GM18517 (cell line): ENCODE measurements at regions not wholly inside any gene's neighbourhood (a gene's known extent, or its start where the extent isn't known, plus 50 kb on each side); places are given as distances from the start of the nearest gene placed in this dataset.
"Not testable (repeated sequence)": the region's sequence is repeated elsewhere in the genome, so short reads cannot be mapped to it uniquely, and the experiment has no call there.

ENCODE experiments used
- ATAC-seq: cut with Tn5 transposase; IDR thresholded peaks from one replicate; pipeline ENCODE4 v1.9.1; 2021; ENCODE audit warnings: mild to moderate bottlenecking, moderate library complexity; ENCODE audit not compliant: unreplicated experiment

GRCh38 chr7:153584132-153584531 lies 468.1 kb upstream of the DPP6 start:
- ATAC-seq, result no peak

DNA sequence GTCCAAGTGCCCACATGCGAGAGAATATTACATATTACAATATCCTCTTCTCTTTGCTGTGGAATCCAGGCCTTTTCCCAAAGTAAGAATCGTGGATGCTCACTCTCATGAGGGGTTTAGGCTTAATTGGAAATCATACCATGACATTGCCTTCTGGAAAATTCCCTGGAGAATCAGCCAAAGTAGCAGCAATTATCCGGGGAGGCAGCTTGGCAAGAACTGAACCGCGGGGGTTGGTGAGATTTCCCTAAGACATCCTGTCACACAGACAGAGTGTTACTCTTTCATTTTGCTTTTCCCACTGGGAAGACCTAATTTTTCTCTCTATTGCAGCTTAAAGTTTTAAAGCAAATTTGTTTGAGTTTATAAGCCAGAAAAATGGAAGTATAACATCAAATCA lies 463.6 kb upstream of the DPP6 start:
- ATAC-seq, result no peak

- ATAC-seq, result no peak
Measured at GRCh38 chr7:153590136-153590535, 462.1 kb upstream of the DPP6 start.

GRCh38 chr7:153590571-153590970 lies 461.6 kb upstream of the DPP6 start:
- ATAC-seq, result no peak

- no peak for ATAC-seq
Measured at GRCh38 chr7:153607354-153607753, 444.8 kb upstream of the DPP6 start.

DNA sequence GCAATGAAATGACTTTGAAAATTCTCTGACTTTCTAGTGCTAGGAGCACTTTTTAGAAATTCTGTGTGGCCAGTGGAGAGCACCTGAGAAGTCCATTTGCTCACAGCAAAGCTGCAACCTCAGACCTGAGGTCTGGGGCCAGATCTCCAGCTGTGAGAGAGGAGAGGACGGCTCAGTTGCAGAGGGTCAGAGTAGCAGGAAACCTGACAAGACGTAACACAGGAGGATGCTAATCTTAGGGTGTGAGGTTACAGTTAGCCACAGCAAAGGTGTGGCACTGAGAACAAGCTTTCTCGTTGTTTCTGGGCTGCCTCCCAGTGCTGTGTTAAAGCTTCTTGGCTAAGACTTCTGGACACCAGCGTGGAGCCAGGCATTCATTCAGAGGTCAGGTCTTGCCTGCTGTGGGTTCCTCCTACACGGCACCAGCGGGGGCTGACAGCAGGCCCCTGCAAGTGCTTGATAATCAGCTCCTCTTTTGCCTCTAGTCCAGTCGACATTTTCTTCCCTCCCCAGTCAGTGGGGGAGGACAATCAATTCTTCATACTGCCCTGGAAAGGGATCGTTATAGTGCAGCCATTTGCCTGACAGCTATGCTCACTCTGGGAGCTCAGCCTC lies 435.4 kb upstream of the DPP6 start:
- ATAC-seq, result no peak

- ATAC-seq, result no peak
Measured at GRCh38 chr7:153627323-153627722, 424.9 kb upstream of the DPP6 start.

GRCh38 chr7:153628406-153628805 lies 423.8 kb upstream of the DPP6 start:
- no peak for ATAC-seq

GRCh38 chr7:153628825-153629224 lies 423.4 kb upstream of the DPP6 start:
- ATAC-seq, result no peak

- no peak for ATAC-seq
Measured at GRCh38 chr7:153638821-153639435, 413.3 kb upstream of the DPP6 start.

- ATAC-seq, result no peak
Measured at GRCh38 chr7:153640586-153640985, 411.6 kb upstream of the DPP6 start.

DNA sequence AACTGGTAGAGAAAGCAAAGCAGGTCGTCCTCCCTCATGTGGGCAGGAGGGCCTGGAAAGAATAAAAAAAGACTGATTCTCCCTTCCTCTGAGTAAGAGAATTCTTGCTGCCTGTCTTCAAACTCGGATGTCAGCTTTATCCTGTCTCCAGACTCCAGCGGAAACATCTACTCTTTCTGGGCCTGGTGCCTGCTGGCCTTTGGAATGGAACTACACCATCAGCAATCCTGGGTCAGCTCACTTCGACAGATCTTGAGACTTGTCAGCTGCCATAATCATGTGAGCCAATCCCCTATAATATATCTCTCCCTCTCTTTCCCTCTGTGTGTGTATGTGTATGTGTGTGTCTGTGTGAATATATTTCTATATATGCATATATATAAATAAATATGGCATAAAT lies 411.0 kb upstream of the DPP6 start:
- no peak for ATAC-seq

DNA sequence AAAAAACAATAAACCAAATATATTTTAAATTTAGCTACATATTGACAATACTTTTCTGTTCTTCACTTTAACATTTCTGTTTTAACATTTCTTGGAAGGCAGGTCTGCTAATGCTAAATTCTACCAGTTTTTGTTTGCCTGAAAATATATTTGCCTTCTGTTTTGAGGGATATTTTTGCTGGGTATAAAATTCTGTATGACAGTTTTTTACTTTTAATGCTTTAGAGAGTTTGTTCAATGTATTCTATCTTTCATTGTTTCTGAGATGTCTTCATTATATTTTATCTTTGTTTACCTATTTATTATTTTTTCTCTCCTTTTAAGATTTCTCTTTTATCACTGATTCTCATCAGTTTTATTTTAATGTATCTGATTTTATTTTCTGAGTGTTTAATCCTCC lies 409.2 kb upstream of the DPP6 start:
- no peak for ATAC-seq

- no peak for ATAC-seq
Measured at GRCh38 chr7:153657182-153657800, 394.9 kb upstream of the DPP6 start.

DNA sequence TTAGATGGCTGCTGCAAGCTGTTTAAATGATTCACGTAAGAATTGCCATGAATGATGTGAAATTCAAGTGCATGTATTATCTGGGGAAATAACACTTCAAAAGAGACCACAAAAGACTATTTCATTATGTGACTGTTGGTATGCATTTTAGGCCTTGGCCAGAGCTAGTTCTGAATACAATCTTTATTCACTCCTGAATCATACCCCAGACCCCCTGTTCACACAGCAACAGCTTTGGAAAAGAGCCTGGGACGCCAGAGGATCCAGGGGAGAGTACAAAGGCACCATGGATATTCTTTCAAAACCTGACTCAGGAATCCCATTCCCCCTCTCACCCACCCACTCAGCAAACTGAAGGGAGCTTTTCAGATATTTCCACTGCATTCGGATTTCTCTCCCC lies 377.1 kb upstream of the DPP6 start:
- ATAC-seq, result no peak

GRCh38 chr7:153682628-153683027 lies 369.6 kb upstream of the DPP6 start:
- no peak for ATAC-seq

- ATAC-seq, result no peak
Measured at GRCh38 chr7:153696242-153696641, 356.0 kb upstream of the DPP6 start.

DNA sequence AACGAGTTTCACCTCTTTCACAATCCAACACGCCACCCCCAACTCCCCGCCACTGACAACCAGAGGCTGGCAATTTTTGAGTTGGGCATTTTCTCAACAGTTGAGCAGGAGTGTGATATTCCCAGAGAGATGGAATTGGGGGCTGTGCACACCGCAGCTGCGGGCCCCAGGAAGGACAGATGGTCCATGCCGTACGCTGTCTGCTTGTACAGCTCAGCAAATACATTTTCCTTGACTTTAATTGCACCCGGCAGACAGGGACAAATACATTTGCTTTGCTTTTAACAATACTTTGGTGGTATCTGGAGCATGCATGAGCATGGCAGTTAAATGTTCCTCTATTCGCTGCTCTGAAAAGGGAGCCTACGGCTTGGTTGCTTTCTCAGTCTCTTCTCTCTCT lies 354.2 kb upstream of the DPP6 start:
- ATAC-seq, result no peak

DNA sequence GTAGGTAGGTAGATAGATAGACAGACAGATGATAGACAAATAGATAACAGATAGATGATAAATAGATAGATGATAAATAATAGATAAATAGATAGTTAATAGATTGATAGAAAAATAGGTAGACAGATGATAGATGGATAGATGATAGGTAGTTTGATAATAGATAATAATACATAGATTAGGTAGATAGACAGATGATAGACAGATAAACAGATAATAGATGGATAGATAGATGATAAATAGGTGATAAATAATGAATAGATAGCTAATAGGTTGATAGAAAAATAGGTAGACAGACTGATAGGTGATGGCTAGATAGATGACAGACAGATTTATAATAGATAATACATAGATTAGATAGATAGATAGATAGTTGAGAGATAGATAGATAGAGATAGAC lies 350.5 kb upstream of the DPP6 start:
- ATAC-seq, result no peak

GRCh38 chr7:153723892-153724291 lies 328.3 kb upstream of the DPP6 start:
- ATAC-seq, result not testable (repeated sequence)

- ATAC-seq, result not testable (repeated sequence)
Measured at GRCh38 chr7:153731504-153731903, 320.7 kb upstream of the DPP6 start.

DNA sequence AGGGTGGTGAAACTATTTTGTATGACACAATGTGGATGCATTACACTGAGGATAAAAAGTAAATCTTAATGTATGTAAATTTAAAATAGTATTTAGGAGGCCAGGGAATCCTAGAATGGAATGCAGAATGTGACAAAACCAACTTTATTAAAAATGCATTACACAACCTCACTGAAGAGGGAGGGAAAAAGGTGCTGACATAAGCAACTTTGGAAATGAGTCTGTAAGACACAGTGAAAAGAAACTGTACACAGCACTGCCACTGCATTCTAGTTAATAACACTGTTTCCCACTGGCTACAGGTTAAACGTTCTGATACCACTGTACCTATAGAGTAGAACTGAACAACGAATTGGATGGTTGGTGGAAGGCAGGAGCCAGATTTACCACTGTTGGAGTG lies 308.8 kb upstream of the DPP6 start:
- not testable (repeated sequence) for ATAC-seq

GRCh38 chr7:153747969-153748368 lies 304.2 kb upstream of the DPP6 start:
- ATAC-seq, result not testable (repeated sequence)
